Calu3 (cell line): ENCODE measurements at regions not wholly inside any gene's neighbourhood (a gene's known extent, or its start where the extent isn't known, plus 50 kb on each side); places are given as distances from the start of the nearest gene placed in this dataset.

ENCODE experiments used
- BruUV-seq: library from RNA; stranded (reverse); fragments of 400-500 nt; replicated peaks from 2 replicates; lab custom pipeline; 2021; lab: Mats Ljungman, UMichigan
- CTCF ChIA-PET: fragments of 300-600 bp; sonication (Branson Sonifier 250); formaldehyde crosslinking; loops from one replicate; lab custom pipeline; 2022; ENCODE audit warnings: antibody characterized with exemption; lab: Charles Lee
- DNase-seq: peaks from one replicate; pipeline ENCODE4 v3.0.0; 2022
- H3K27ac Mint-ChIP-seq: one replicate; pipeline ENCODE4 v1.8.0; 2022; ENCODE audit warnings: mixed read lengths; ENCODE audit not compliant: unreplicated experiment
- H3K27me3 Mint-ChIP-seq: one replicate; pipeline ENCODE4 v1.8.0; 2022; ENCODE audit warnings: mixed read lengths; ENCODE audit not compliant: unreplicated experiment
- H3K36me3 Mint-ChIP-seq: one replicate; pipeline ENCODE4 v1.8.0; 2022; ENCODE audit warnings: mild to moderate bottlenecking, moderate library complexity, mixed read lengths; ENCODE audit not compliant: insufficient read depth, unreplicated experiment
- H3K4me1 Mint-ChIP-seq: one replicate; pipeline ENCODE4 v1.8.0; 2022; ENCODE audit warnings: mild to moderate bottlenecking, low read depth, mixed read lengths; ENCODE audit not compliant: unreplicated experiment
- H3K4me3 Mint-ChIP-seq: one replicate; pipeline ENCODE4 v1.8.0; 2022; ENCODE audit warnings: mild to moderate bottlenecking, low read depth, moderate library complexity, mixed read lengths; ENCODE audit not compliant: unreplicated experiment
- H3K9me3 Mint-ChIP-seq: one replicate; pipeline ENCODE4 v1.8.0; 2022; ENCODE audit warnings: low read depth, mixed read lengths; ENCODE audit not compliant: unreplicated experiment
- CTCF ChIP-seq: fragments of 200-600 bp; IDR thresholded peaks from one replicate; pipeline ENCODE4 v1.8.0; 2022; ENCODE audit warnings: antibody characterized with exemption; ENCODE audit not compliant: unreplicated experiment
- intact Hi-C: fragments of 100-400 bp; cut with micrococcal nuclease; formaldehyde crosslinking; loops from one replicate; pipeline ENCODE4 v1.10.0; 2022; ENCODE audit not compliant: unreplicated experiment

GRCh38 chr3:176855901-176856486 is 341.3 kb downstream of the TBL1XR1 start:
- CTCF ChIA-PET = no interaction called here
- H3K9me3 Mint-ChIP-seq = no peaks in the 10 kb centered on the region
- no peaks in the 10 kb centered on the region for H3K4me1 Mint-ChIP-seq
- H3K4me3 Mint-ChIP-seq = no peak overlapping the region
- H3K27me3 Mint-ChIP-seq = no peaks in the 10 kb centered on the region
- TF ChIP-seq CTCF = no peak
- H3K36me3 Mint-ChIP-seq = no peaks in the 10 kb centered on the region
- no peak for DNase-seq
- no TSS peak for BruUV-seq
- no peak overlapping the region for H3K27ac Mint-ChIP-seq
- intact Hi-C loops = no loop called here

GRCh38 chr3:176855213-176855612 is 342.1 kb downstream of the TBL1XR1 start:
- intact Hi-C loops = no loop called here

GRCh38 chr3:176850498-176850897 is 346.8 kb downstream of the TBL1XR1 start:
- Mint-ChIP-seq H3K4me3 (no peak overlapping the region), H3K27ac (no peak overlapping the region), H3K4me1 (no peaks in the 10 kb centered on the region), H3K36me3 (no peaks in the 10 kb centered on the region), H3K27me3 (no peaks in the 10 kb centered on the region), H3K9me3 (no peaks in the 10 kb centered on the region)
- no TSS peak for BruUV-seq
- intact Hi-C loops = no loop called here
- CTCF ChIA-PET = no interaction called here
- no peak for DNase-seq
- no peak for TF ChIP-seq CTCF

More at GRCh38 chr3:176855213-176855612, 342.1 kb downstream of the TBL1XR1 start:
- Mint-ChIP-seq H3K36me3 (no peaks in the 10 kb centered on the region), H3K27ac (no peak overlapping the region), H3K27me3 (no peaks in the 10 kb centered on the region), H3K4me3 (no peak overlapping the region), H3K9me3 (no peaks in the 10 kb centered on the region), H3K4me1 (no peaks in the 10 kb centered on the region)
- CTCF ChIA-PET = no interaction called here
- no TSS peak for BruUV-seq
- DNase-seq = no peak
- TF ChIP-seq CTCF = no peak

GRCh38 chr3:176848431-176849214 is 348.7 kb downstream of the TBL1XR1 start:
- H3K9me3 Mint-ChIP-seq = no peaks in the 10 kb centered on the region
- no peaks in the 10 kb centered on the region for H3K36me3 Mint-ChIP-seq
- intact Hi-C loops = no loop called here
- H3K27ac Mint-ChIP-seq = no peak overlapping the region
- no peak for DNase-seq
- no peaks in the 10 kb centered on the region for H3K4me1 Mint-ChIP-seq
- TF ChIP-seq CTCF = no peak
- CTCF ChIA-PET = no interaction called here
- no TSS peak for BruUV-seq
- H3K27me3 Mint-ChIP-seq = no peaks in the 10 kb centered on the region
- no peak overlapping the region for H3K4me3 Mint-ChIP-seq
